Activated CD4-positive, alpha-beta T cell treated with anti-CD3 and anti-CD28 coated beads, Interleukin-2, amount 50 U/mL, for 4 hours (primary cell): ENCODE measurements at regions not wholly inside any gene's neighbourhood (a gene's known extent, or its start where the extent isn't known, plus 50 kb on each side); places are given as distances from the start of the nearest gene placed in this dataset.

Experiments
- DNase-seq, 2 experiments: peaks; one replicate each; pipeline ENCODE4 v3.0.0-alpha.2; 2020

- DNase-seq: no peak
These were observed 162.1 kb downstream of the ARL4C start for GRCh38 chr2:234334756-234335155.

- no peak for DNase-seq
These were observed 162.7 kb downstream of the ARL4C start for GRCh38 chr2:234334151-234334550.

GRCh38 chr2:234333168-234334130 lies 163.4 kb downstream of the ARL4C start:
- no peak for DNase-seq

- no peak for DNase-seq
These were observed 164.9 kb downstream of the ARL4C start for GRCh38 chr2:234331966-234332365.

- no peak for DNase-seq
These were observed 165.3 kb downstream of the ARL4C start for GRCh38 chr2:234331566-234331965.

DNA sequence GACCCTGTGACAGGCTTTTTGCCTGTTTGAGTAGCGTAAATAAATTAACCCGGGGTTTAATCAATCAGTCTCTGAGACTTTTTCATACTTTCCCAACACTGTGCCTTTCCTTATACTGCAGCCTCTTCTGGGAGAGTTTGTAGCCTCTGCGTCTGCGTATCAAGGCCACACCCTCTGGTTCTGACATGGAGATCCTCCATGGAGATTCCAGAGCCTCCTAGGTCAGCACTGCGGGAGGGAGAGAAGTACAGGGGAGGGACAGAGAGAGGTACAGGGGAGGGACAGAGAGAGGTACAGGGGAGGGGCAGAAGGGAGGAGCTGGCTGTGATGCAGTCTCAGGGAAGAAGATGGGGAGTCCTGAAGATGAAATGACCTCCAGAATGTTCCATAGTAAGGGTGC lies 166.0 kb downstream of the ARL4C start:
- no peak for DNase-seq

DNA sequence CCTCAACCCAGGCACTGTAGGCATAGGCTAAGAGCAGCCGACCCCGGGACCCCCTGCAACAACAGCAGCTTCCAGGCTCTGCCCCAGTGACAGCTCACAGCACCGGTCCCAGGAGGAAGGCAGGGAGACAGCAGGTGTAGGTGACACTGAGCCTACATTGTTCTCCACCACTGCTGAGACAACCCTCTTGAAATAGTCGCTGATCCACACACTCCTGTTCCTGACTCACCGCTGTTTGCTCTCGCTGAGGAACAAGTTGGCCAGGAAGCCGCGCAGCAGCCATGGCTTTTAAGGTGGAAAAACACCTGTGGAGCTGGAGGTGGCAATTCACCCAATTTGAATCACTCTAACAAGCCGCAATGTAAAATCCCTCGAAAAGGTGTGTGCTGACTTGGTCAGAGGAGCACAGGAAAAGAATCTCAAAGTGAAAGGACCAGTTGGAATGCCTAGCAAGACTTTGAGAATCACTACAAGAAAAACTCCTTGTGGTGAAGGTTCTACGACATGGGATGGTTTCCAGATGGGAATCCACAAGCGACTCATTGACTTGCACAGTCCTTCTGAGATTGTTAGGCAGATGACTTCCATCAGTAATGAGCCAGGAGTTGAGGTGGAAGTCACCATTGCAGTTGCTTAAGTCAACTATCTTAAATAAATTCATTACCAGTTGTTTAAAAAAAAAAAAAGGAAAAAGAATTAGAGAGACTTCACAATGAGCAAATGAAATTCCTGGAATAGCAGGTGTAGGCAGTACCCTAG lies 167.5 kb downstream of the ARL4C start:
- no peak for DNase-seq

- DNase-seq: no peak
These were observed 168.4 kb downstream of the ARL4C start for GRCh38 chr2:234328444-234328990.

GRCh38 chr2:234326694-234327093 lies 170.2 kb downstream of the ARL4C start:
- no peak for DNase-seq

DNA sequence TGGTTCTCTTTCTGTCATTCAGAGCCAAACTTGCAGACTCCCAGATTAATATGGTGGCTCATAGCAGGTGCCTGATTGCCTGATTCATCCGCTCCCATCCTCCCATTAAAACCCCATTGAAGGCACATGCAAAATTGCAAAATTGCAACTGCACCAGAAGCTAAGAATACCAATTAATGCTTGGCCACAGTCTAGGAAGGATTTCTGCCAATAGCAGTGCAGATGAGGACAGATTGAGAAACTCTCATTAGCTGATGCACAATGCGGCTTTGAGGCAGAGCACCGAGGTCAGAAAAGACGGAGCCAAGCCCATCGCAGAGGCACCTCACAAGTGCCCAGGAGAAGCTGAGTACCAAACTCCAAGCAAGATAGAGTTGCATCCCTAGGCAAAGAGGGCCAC lies 172.8 kb downstream of the ARL4C start:
- no peak for DNase-seq

GRCh38 chr2:234322766-234323465 lies 174.0 kb downstream of the ARL4C start:
- DNase-seq: no peak

DNA sequence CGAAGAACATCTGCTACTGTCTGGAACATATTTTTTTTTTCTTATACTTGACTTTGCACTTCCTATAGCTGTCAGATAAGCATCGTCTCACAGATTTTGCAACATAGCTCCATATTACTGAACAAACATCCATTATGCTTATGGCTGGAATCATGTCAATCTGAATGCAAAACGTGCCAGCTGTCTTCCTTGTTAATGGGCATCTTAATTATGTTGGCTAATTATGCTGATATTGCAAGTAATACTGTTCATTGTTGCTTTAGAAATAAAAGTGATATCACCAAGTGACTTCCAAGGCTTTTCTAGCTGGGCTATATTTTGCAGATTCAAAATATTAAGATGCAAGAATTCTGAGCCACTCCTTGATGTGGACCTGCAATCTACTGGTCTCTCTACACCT lies 176.8 kb downstream of the ARL4C start:
- DNase-seq: no peak

GRCh38 chr2:234318361-234318760 lies 178.5 kb downstream of the ARL4C start:
- no peak for DNase-seq

GRCh38 chr2:234313558-234313957 lies 183.3 kb downstream of the ARL4C start:
- no peak for DNase-seq

DNA sequence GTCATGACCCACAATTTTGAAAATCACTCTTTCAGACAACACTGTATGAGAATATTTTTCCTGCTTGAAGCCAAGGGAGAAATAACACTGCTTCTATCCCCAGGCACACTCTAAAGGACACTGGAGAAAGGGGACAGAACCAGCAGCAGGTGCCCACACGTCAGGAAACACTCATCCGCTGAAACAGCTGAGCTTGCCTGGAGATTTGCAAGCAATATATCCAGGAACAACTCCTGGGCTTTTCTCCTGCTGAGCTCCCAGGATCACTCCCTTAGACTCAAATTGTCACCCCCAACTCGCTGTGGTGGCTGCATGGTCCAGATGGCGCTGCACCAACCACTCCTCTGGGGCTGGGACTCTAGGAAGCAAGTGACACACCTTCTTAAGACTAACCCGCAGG lies 186.7 kb downstream of the ARL4C start:
- no peak for DNase-seq

DNA sequence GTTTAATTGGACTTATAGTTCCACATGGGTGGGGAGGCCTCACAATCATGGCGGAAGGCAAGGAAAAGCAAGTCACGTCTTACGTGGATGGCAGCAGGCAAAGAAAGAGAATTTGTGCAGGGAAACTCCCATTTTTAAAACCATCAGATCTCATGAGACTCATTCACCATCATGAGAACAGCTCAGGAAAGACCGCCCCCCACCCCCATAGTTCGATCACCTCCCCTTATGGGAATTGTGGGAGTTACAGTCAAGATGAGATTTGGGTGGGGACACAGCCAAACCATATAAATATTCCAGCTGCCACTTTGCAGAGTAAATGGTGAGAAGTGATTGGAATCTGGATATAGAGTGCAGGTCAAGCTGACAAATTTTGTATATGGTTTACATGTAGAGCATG lies 187.4 kb downstream of the ARL4C start:
- no peak for DNase-seq

DNA sequence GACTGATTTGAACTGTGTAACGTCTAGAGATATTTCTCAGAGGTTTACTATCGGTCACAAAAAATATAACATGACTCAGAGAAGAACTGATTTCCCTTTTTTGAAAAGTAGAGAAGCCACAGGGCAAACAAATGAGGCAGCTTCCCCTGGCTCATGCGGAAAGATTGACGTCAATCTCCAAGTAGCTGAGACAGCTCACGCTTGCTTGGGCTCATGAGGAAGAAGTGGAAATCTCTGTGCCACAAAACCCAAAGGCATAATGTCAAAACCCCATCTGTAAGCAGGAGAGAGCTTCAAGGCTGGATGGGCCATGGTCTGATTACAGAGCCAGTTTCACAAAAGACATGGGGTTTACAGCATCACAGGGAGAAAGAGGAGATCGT lies 188.1 kb downstream of the ARL4C start:
- DNase-seq: peak; percentile 65 to 73

DNA sequence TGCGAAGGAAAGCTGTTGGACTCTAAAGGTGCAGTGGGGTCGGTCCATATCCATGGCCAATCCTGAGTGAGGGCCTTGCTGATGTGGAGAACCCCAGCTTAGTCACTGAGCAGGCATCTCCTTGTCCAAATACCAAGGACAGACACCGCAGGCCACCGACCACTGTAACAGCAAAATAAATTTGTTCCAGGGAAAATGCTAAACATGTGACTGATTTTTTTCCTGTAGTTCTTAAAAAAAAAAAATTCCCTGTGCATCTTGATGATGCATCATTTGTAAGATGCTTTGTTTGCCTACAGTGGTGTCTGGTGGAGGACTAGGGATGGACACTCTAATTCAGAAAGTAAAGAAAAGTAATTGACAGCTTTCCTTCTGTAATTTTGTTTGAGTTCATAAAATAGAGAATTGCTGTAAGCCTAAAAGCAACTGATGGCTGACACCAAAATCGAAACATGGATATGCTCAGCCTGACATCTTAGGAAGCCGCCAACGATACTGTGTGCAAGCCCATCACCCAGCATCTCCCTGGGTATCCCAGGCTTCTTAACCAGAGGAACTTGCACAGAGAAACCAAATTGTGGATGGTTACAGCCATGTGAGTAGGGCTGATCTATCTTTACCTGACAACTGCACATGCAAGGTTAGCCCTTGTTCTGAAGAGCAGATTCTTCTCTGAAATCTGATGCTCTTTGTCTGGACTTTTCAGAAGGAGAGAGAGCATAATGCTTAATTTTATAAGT lies 188.6 kb downstream of the ARL4C start:
- no peak for DNase-seq

- no peak for DNase-seq
These were observed 189.4 kb downstream of the ARL4C start for GRCh38 chr2:234307322-234307961.

DNA sequence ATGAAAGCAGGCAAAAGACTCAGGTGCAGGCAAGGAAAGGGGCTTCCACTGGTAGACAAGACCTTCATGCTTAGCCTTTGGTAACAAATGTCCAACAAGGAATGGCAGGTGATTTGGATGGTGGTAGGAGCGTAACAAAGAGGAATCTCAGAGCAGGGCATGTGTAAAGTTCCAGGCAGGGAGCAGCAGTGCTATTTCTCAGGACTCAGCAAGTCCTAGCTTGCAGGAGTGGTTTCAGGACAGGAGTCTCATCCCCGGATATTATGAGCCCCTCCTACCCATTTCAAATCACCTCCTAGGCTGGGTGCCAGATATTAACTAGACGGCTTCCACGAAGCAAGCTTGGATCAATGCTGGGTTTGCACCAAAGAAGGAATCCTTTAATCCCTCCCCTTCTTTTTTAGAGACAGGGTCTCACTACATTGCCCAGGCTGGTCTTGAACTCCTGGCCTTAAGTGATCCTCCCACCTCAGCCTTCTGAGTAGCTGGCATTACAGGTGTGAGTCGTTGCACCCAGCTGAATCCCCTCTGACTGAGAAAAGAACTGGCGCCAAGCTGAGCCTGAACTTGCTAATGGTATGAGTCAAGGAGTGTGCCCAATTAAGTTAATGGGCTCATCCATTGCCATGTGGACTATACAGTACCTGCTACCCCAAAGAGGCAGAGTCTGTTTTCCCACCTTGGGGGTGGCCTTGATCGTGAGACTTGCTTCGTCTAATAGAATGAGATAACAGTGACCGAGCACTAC lies 190.3 kb downstream of the ARL4C start:
- no peak for DNase-seq

- DNase-seq: no peak
These were observed 191.0 kb downstream of the ARL4C start for GRCh38 chr2:234305846-234306245.
